Bronchial epithelial cell (primary cell): ENCODE measurements at regions not wholly inside any gene's neighbourhood (a gene's known extent, or its start where the extent isn't known, plus 50 kb on each side); places are given as distances from the start of the nearest gene placed in this dataset.

ENCODE experiments used
- DNase-seq: peaks from one replicate; pipeline ENCODE4 v3.0.0-alpha.2; 2010; ENCODE audit warnings: low read depth
- FAIRE-seq: peaks from 2 replicates; lab custom pipeline; 2011; peaks lifted over from hg19 to GRCh38; lab: Jason Lieb, UNC
- H3K27me3 ChIP-seq: 2 replicates; pipeline ENCODE4 v1.5.1; 2011; ENCODE audit warnings: low read length; ENCODE audit not compliant: control insufficient read depth, insufficient read depth
- H3K36me3 ChIP-seq: 2 replicates; pipeline ENCODE4 v1.5.1; 2011; ENCODE audit warnings: low read length; ENCODE audit not compliant: control insufficient read depth, insufficient read depth
- H3K4me3 ChIP-seq: 2 replicates; pipeline ENCODE4 v1.5.1; 2011; ENCODE audit warnings: mild to moderate bottlenecking, low read depth, low read length, control low read depth
- TF ChIP-seq, protein P1 (sequence below): IDR thresholded peaks from 2 replicates; pipeline ENCODE4 v1.5.1; 2011; ENCODE audit warnings: mild to moderate bottlenecking, moderate library complexity, low read length, control low read depth, inconsistent platforms; ENCODE audit not compliant: insufficient read depth, severe bottlenecking

DNA sequence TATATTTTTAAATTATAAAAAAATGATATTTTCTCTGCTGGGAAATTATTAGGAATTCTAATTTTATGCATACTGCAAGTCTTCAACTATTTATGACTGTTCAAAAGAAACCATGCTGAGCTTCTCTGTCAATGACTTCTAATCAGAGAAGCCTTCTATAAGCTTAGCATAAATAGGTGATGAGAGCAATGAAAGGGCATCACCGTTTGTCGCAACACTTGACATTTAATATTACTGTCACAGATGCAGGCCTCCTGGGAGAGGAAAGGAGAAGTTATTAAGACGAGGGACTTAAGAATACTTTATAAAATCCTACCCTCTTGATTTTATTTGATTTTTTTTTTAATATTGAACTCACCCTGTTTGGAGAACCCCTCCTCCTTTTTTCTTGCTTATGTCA, 69.8 kb downstream of the CAPZA3 start:
- no peaks in the 10 kb centered on the region for H3K36me3 ChIP-seq
- H3K27me3 ChIP-seq, result no peaks in the 10 kb centered on the region
- TF ChIP-seq, protein P1, sequence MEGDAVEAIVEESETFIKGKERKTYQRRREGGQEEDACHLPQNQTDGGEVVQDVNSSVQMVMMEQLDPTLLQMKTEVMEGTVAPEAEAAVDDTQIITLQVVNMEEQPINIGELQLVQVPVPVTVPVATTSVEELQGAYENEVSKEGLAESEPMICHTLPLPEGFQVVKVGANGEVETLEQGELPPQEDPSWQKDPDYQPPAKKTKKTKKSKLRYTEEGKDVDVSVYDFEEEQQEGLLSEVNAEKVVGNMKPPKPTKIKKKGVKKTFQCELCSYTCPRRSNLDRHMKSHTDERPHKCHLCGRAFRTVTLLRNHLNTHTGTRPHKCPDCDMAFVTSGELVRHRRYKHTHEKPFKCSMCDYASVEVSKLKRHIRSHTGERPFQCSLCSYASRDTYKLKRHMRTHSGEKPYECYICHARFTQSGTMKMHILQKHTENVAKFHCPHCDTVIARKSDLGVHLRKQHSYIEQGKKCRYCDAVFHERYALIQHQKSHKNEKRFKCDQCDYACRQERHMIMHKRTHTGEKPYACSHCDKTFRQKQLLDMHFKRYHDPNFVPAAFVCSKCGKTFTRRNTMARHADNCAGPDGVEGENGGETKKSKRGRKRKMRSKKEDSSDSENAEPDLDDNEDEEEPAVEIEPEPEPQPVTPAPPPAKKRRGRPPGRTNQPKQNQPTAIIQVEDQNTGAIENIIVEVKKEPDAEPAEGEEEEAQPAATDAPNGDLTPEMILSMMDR, result no peak
- H3K4me3 ChIP-seq, result no peak overlapping the region
- FAIRE-seq, result no peak
- no peak for DNase-seq

- Histone ChIP-seq H3K4me3 (no peak overlapping the region), H3K27me3 (no peaks in the 10 kb centered on the region), H3K36me3 (no peaks in the 10 kb centered on the region)
- TF ChIP-seq, protein P1, result no peak
- FAIRE-seq (no peak), DNase-seq (no peak)
Observed at GRCh38 chr12:18808221-18808620, 70.3 kb downstream of the CAPZA3 start.

GRCh38 chr12:18810537-18811253, 72.8 kb downstream of the CAPZA3 start:
- H3K27me3 ChIP-seq, result no peaks in the 10 kb centered on the region
- FAIRE-seq (no peak), DNase-seq (no peak)
- H3K4me3 ChIP-seq, result no peak overlapping the region
- TF ChIP-seq, protein P1, result no peak
- H3K36me3 ChIP-seq, result no peaks in the 10 kb centered on the region

DNA sequence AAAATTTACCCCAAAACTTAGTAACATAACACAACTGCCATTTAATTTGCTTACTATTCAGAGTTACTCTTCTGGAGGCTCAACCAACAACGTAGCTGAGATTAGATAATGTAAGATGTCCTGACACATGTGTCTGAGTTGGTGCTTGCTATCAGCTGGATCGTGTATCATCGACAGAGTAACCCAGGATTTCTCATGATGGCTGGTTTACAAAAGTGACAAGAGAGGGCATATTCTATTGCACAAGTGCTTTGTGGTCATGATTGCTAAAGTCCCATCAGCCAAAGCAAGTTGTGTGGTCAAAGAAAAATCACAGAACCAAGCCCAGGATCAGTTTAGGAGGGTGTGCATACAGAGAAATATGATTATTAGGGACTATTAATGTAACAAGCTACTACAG, 73.4 kb downstream of the CAPZA3 start:
- H3K36me3 ChIP-seq, result no peaks in the 10 kb centered on the region
- H3K4me3 ChIP-seq, result no peak overlapping the region
- DNase-seq (no peak), FAIRE-seq (no peak)
- H3K27me3 ChIP-seq, result no peaks in the 10 kb centered on the region
- TF ChIP-seq, protein P1, result no peak

DNA sequence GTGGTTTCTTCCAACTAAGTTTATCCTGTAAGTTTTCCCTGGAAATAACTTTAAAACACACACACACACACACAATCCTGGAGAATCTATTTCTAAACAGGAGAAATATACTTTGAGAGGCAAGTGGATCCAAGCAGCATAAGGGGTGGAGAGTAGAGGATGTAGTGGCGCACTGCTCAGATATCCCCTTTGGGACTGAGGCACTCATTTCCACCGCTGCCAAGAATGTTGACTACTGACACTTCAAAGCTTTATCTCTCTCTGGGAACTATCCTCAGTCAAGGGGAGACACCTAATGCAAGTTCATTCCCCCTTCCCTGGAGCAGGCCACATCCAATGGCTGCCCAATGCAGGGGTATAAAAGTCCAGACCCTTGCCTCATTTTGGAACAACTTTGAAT, 75.8 kb downstream of the CAPZA3 start:
- DNase-seq, result no peak
- no peaks in the 10 kb centered on the region for H3K36me3 ChIP-seq
- H3K4me3 ChIP-seq, result no peak overlapping the region
- no peaks in the 10 kb centered on the region for H3K27me3 ChIP-seq
- no peak for FAIRE-seq
- TF ChIP-seq, protein P1, result no peak

DNA sequence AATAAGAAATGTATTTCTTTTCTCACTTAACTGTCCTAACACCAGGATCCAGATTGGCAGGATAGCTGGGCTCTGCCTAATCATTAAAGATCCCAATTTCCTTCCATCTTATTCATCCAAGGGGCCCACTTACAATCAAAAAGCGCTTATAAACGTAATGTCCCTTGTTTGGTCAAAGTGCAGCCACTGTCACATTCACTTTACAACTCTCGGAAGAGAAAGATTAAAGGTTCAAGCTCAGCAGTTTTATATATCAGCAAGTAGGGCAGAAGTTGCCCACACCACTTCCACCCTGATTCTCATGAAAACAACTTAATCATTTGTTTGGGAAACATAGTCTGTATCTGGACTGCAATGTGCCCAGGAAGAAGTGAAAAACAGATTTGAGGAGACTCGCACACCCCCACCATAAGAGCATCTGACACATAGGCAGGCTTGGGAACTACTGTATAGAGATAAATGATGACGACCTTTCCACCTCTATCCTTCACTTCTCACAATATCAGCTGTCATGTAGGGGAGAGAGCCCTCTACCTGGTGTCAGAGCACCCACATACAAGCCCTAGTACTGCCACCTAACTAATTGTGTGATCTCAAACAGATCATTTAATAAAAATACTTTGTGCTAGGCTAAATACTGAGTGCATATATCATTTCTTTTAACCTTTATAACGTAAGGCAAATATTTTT, 80.8 kb downstream of the CAPZA3 start:
- TF ChIP-seq, protein P1, result no peak

More for the DNA sequence above, 80.8 kb downstream of the CAPZA3 start:
- Histone ChIP-seq H3K4me3 (no peak overlapping the region), H3K36me3 (no peaks in the 10 kb centered on the region), H3K27me3 (no peaks in the 10 kb centered on the region)
- FAIRE-seq, result no peak
- no peak for DNase-seq
